Upper lobe of left lung (tissue), 4 donors: ENCODE measurements at regions not wholly inside any gene's neighbourhood (a gene's known extent, or its start where the extent isn't known, plus 50 kb on each side); places are given as distances from the start of the nearest gene placed in this dataset.

ENCODE experiments used
- CTCF ChIP-seq, 6 experiments: fragments of 450-650 bp in 4 of 6; fragments of 200-600 bp in 2 of 6; sonication (generic) in 2 of 6; IDR thresholded peaks; one replicate each; pipeline ENCODE4 v1.5.1; 2016 to 2019; ENCODE audit warnings: antibody characterized with exemption in 6 of 6
- EP300 ChIP-seq, 4 donors: sonication (generic); formaldehyde crosslinking; IDR thresholded peaks; one replicate each; pipeline ENCODE4 v1.5.1; 2017; ENCODE audit warnings: antibody characterized with exemption in 4 of 4, control low read depth in 2 of 4
- POLR2A ChIP-seq, 4 donors: fragments of 450-650 bp; IDR thresholded peaks; one replicate each; pipeline ENCODE4 v1.5.1; 2016 to 2017; ENCODE audit warnings: antibody characterized with exemption in 4 of 4, mild to moderate bottlenecking in 2 of 4
- POLR2AphosphoS5 ChIP-seq, 2 donors: sonication (generic); formaldehyde crosslinking; IDR thresholded peaks; one replicate each; pipeline ENCODE4 v1.5.1; 2017; ENCODE audit warnings: antibody characterized with exemption in 2 of 2

- TF ChIP-seq POLR2AphosphoS5 (IDR thresholded peaks at IDR 0.05) (no peak), POLR2A (IDR thresholded peaks at IDR 0.05) (no peak), EP300 (IDR thresholded peaks at IDR 0.05) (no peak), CTCF (IDR thresholded peaks at IDR 0.05) (no peak)
Measured at GRCh38 chr3:84680700-84681099, 278.1 kb upstream of the CADM2 start.
